ENCODE measurements at regions not wholly inside any gene's neighbourhood (a gene's known extent, or its start where the extent isn't known, plus 50 kb on each side); places are given as distances from the start of the nearest gene placed in this dataset.

DNA sequence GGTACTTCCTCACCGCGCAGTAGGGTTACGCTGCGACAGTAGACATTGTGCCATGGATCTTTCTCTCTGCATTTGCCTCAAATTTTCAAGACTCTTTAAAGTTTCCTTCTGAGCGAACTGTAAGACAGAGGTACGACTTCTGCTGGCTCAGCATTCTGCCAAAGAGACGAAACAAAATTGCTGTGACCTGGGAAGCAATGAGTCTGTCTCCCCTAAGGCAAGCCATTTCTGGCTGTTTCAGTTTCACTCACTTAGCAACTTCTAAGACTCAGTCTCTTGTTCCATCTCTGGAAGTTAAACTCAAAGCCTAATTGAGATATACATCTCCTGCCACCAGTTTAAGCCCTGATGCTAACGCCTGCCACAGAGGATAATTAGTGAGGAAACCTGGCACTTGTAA is 510.9 kb upstream of the DAB1 start:
- TF ChIP-seq, protein P1, sequence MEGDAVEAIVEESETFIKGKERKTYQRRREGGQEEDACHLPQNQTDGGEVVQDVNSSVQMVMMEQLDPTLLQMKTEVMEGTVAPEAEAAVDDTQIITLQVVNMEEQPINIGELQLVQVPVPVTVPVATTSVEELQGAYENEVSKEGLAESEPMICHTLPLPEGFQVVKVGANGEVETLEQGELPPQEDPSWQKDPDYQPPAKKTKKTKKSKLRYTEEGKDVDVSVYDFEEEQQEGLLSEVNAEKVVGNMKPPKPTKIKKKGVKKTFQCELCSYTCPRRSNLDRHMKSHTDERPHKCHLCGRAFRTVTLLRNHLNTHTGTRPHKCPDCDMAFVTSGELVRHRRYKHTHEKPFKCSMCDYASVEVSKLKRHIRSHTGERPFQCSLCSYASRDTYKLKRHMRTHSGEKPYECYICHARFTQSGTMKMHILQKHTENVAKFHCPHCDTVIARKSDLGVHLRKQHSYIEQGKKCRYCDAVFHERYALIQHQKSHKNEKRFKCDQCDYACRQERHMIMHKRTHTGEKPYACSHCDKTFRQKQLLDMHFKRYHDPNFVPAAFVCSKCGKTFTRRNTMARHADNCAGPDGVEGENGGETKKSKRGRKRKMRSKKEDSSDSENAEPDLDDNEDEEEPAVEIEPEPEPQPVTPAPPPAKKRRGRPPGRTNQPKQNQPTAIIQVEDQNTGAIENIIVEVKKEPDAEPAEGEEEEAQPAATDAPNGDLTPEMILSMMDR (IDR thresholded peaks at IDR 0.05; ENCODE audit: borderline replicate concordance, extremely low read depth, low read length, poor library complexity, severe bottlenecking) = no peak
- TF ChIP-seq EZH2 (IDR thresholded peaks at IDR 0.05; ENCODE audit: borderline replicate concordance, low read depth, low read length, severe bottlenecking) = no peak
- ATAC-seq (ENCODE audit: insufficient read depth, low read depth) = no peak
- no peak overlapping the region for H2AFZ ChIP-seq (ENCODE audit: low read depth, low read length)
- no peak overlapping the region for H3K9ac ChIP-seq (ENCODE audit: low read depth, low read length)
- no peak for DNase-seq
- no peaks in the 10 kb centered on the region for H4K20me1 ChIP-seq (ENCODE audit: insufficient read depth, low read length)
- H3K9me3 ChIP-seq (ENCODE audit: insufficient read depth, low read length, severe bottlenecking) = no peaks in the 10 kb centered on the region
- no peaks in the 10 kb centered on the region for H3K36me3 ChIP-seq (ENCODE audit: insufficient read depth, low read length)
- H3K27ac ChIP-seq (ENCODE audit: low read length) = no peak overlapping the region
- no peaks in the 10 kb centered on the region for H3K27me3 ChIP-seq (ENCODE audit: insufficient read depth, low read length, poor library complexity)
- H3K4me3 ChIP-seq (ENCODE audit: low read depth in 1 of 2, low read length in 2 of 2) = no peak overlapping the region
- H3K4me1 ChIP-seq (ENCODE audit: insufficient read depth, low read length) = no peaks in the 10 kb centered on the region
- H3K4me2 ChIP-seq (ENCODE audit: insufficient read depth, low read length) = no peak overlapping the region
- H3K79me2 ChIP-seq (ENCODE audit: insufficient read depth, low read length) = no peaks in the 10 kb centered on the region

DNA sequence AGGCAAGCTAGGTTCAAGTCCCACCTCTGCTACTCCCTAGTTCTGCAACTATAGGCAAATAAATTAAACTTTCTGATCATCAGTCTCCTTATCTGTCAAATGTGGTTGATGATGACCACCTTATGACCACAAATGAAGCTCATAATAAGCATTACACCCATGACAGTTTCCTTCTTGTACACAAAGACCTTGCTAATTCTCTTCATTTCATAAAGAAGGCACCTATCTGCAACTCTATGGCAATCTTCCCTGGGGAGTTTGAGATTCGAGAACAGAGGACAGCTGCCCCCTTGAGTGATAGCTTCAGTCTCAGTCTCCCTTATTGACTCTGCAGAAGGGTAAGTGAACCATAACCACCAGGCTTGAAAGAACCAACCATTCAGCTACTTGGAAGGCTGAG is 503.1 kb upstream of the DAB1 start:
- no peaks in the 10 kb centered on the region for H3K4me1 ChIP-seq (ENCODE audit: insufficient read depth, low read length)
- no peak for TF ChIP-seq EZH2 (IDR thresholded peaks at IDR 0.05; ENCODE audit: borderline replicate concordance, low read depth, low read length, severe bottlenecking)
- TF ChIP-seq, protein P1 (IDR thresholded peaks at IDR 0.05; ENCODE audit: borderline replicate concordance, extremely low read depth, low read length, poor library complexity, severe bottlenecking) = no peak
- H3K79me2 ChIP-seq (ENCODE audit: insufficient read depth, low read length) = no peaks in the 10 kb centered on the region
- peaks cover 5% of the 10 kb centered on the region for H3K27me3 ChIP-seq (ENCODE audit: insufficient read depth, low read length, poor library complexity)
- no peaks in the 10 kb centered on the region for H3K9me3 ChIP-seq (ENCODE audit: insufficient read depth, low read length, severe bottlenecking)
- H3K27ac ChIP-seq (ENCODE audit: low read length) = no peak overlapping the region
- H3K4me2 ChIP-seq (ENCODE audit: insufficient read depth, low read length) = no peak overlapping the region
- no peak overlapping the region for H3K9ac ChIP-seq (ENCODE audit: low read depth, low read length)
- no peaks in the 10 kb centered on the region for H4K20me1 ChIP-seq (ENCODE audit: insufficient read depth, low read length)
- ATAC-seq (ENCODE audit: insufficient read depth, low read depth) (no peak), DNase-seq (no peak)
- no peaks in the 10 kb centered on the region for H3K36me3 ChIP-seq (ENCODE audit: insufficient read depth, low read length)
- H2AFZ ChIP-seq (ENCODE audit: low read depth, low read length) = no peak overlapping the region
- H3K4me3 ChIP-seq (ENCODE audit: low read depth in 1 of 2, low read length in 2 of 2) = no peak overlapping the region

DNA sequence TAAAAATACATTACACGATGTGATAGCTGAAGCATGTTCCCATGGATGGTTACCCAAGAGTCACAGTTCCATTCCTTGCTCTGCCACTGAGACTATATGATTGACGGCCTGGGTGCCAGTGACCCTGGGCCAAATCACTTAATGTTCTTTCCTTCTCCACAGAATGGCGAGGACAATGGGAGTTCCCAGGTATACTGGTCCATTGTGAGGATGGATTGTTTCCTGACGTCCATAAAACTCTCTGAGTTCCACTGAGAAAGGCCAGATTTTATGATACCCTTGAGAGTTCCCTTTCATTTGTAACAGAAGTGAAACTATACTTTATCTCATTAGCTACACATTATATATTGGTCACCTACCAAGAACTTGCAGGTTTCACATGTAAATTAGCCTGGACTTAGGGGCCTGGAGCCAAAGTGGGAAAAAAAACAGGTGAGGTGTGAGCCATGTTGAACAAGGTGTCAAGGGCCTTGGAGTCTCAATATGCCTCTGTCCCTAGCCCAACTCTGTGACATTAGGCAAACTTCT is 502.2 kb upstream of the DAB1 start:
- no peak for TF ChIP-seq EZH2 (IDR thresholded peaks at IDR 0.05; ENCODE audit: borderline replicate concordance, low read depth, low read length, severe bottlenecking)
- TF ChIP-seq, protein P1 (IDR thresholded peaks at IDR 0.05; ENCODE audit: borderline replicate concordance, extremely low read depth, low read length, poor library complexity, severe bottlenecking) = no peak
- Histone ChIP-seq H3K27me3 (ENCODE audit: insufficient read depth, low read length, poor library complexity) (peaks cover 5% of the 10 kb centered on the region), H2AFZ (ENCODE audit: low read depth, low read length) (no peak overlapping the region), H3K36me3 (ENCODE audit: insufficient read depth, low read length) (no peaks in the 10 kb centered on the region), H3K9me3 (ENCODE audit: insufficient read depth, low read length, severe bottlenecking) (no peaks in the 10 kb centered on the region), H3K27ac (ENCODE audit: low read length) (no peak overlapping the region), H3K4me2 (ENCODE audit: insufficient read depth, low read length) (no peak overlapping the region), H3K79me2 (ENCODE audit: insufficient read depth, low read length) (no peaks in the 10 kb centered on the region), H4K20me1 (ENCODE audit: insufficient read depth, low read length) (no peaks in the 10 kb centered on the region), H3K9ac (ENCODE audit: low read depth, low read length) (no peak overlapping the region), H3K4me3 (ENCODE audit: low read depth in 1 of 2, low read length in 2 of 2) (no peak overlapping the region), H3K4me1 (ENCODE audit: insufficient read depth, low read length) (no peaks in the 10 kb centered on the region)
- no peak for DNase-seq
- ATAC-seq (ENCODE audit: insufficient read depth, low read depth) = no peak

DNA sequence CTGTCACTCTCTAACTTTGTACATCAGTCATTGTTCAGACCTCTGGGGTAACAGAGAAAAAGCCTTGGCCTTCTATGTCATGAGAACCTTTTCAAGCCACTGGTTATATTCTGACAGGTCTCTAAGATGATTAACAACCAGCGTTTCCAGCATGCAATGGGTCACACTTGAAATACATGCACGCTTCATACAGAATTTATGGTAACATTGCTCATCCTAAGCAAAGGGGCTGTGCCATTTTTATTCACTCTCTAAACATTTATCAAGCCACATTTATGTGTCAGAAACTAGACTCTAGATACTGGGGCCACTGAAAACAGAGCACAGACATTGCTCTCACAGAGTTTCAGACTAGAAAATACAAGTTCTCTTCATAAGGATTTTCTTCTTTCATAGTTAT is 501.4 kb upstream of the DAB1 start:
- Histone ChIP-seq H3K4me1 (ENCODE audit: insufficient read depth, low read length) (no peaks in the 10 kb centered on the region), H3K4me2 (ENCODE audit: insufficient read depth, low read length) (no peak overlapping the region), H3K79me2 (ENCODE audit: insufficient read depth, low read length) (no peaks in the 10 kb centered on the region), H3K27me3 (ENCODE audit: insufficient read depth, low read length, poor library complexity) (peaks cover 5% of the 10 kb centered on the region), H2AFZ (ENCODE audit: low read depth, low read length) (no peak overlapping the region), H4K20me1 (ENCODE audit: insufficient read depth, low read length) (no peaks in the 10 kb centered on the region), H3K27ac (ENCODE audit: low read length) (no peak overlapping the region), H3K36me3 (ENCODE audit: insufficient read depth, low read length) (no peaks in the 10 kb centered on the region), H3K4me3 (ENCODE audit: low read depth in 1 of 2, low read length in 2 of 2) (no peak overlapping the region), H3K9me3 (ENCODE audit: insufficient read depth, low read length, severe bottlenecking) (no peaks in the 10 kb centered on the region), H3K9ac (ENCODE audit: low read depth, low read length) (no peak overlapping the region)
- ATAC-seq (ENCODE audit: insufficient read depth, low read depth) (no peak), DNase-seq (no peak)
- TF ChIP-seq, protein P1 (IDR thresholded peaks at IDR 0.05; ENCODE audit: borderline replicate concordance, extremely low read depth, low read length, poor library complexity, severe bottlenecking) = no peak
- no peak for TF ChIP-seq EZH2 (IDR thresholded peaks at IDR 0.05; ENCODE audit: borderline replicate concordance, low read depth, low read length, severe bottlenecking)

Data from DND-41 (cell line).